Muscle of leg (tissue), 3 donors: ENCODE measurements at regions not wholly inside any gene's neighbourhood (a gene's known extent, or its start where the extent isn't known, plus 50 kb on each side); places are given as distances from the start of the nearest gene placed in this dataset.

Experiments
- DNase-seq: peaks from one replicate; pipeline ENCODE4 v3.0.0; 2013
- H3K27ac ChIP-seq: one replicate; pipeline ENCODE4 v1.5.1; 2013; ENCODE audit warnings: mild to moderate bottlenecking, low read length, control low read depth
- H3K27me3 ChIP-seq: one replicate; pipeline ENCODE4 v1.6.1; 2013; ENCODE audit warnings: low read length; ENCODE audit not compliant: control insufficient read depth, insufficient read depth
- H3K36me3 ChIP-seq: one replicate; pipeline ENCODE4 v1.6.1; 2013; ENCODE audit warnings: low read length; ENCODE audit not compliant: control insufficient read depth, insufficient read depth
- H3K4me1 ChIP-seq: one replicate; pipeline ENCODE4 v1.6.1; 2013; ENCODE audit warnings: low read length; ENCODE audit not compliant: control insufficient read depth, insufficient read depth
- H3K4me3 ChIP-seq: one replicate; pipeline ENCODE4 v1.5.1; 2013; ENCODE audit warnings: low read length, control low read depth
- H3K9me3 ChIP-seq: replicated peaks from 2 replicates; pipeline ENCODE4 v1.6.1; 2013; ENCODE audit warnings: low read depth, low read length; ENCODE audit not compliant: control insufficient read depth
- WGBS: methylation state at CpG from one replicate; pipeline ENCODE4 v1.1.5; 2013; ENCODE audit warnings: missing lambda C conversion rate; ENCODE audit not compliant: insufficient coverage; 5-methylcytosine and 5-hydroxymethylcytosine counted together

DNA sequence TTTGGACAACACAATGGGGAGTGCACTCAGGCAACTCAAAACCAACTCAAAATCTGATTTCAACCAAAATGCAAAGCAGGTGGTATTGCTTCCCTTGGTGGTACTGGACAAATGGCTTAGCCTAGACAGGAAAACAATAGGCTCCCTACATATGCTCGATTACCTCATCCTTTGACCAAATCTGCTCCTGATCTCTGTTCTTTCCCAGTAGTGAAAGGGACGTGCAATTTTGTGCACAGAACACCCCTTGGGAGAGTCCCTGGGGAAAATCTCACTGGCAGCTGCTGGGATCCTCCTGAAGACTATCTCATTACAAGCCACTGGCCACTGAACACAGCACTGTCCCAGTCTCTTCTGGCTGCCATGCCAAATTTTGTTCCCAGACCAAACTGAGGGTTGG is 149.2 kb upstream of the VSTM2A start:
- H3K36me3 ChIP-seq, result no peaks in the 10 kb centered on the region
- WGBS, result 43% methylated on average over 1 of the region's 2 CpGs

GRCh38 chr7:54394834-54395233 is 147.3 kb upstream of the VSTM2A start:
- H3K4me1 ChIP-seq, result no peaks in the 10 kb centered on the region
- H3K27me3 ChIP-seq, result no peaks in the 10 kb centered on the region
- H3K27ac ChIP-seq, result no peak overlapping the region
- no peak overlapping the region for H3K4me3 ChIP-seq
- DNase-seq, result no peak
- no peaks in the 10 kb centered on the region for H3K9me3 ChIP-seq
- 57% methylated on average over 1 of the region's 4 CpGs for WGBS
- no peaks in the 10 kb centered on the region for H3K36me3 ChIP-seq

More for the DNA sequence above, 149.2 kb upstream of the VSTM2A start:
- Histone ChIP-seq H3K4me1 (no peaks in the 10 kb centered on the region), H3K4me3 (no peak overlapping the region), H3K9me3 (peaks cover 2% of the 10 kb centered on the region), H3K27ac (no peak overlapping the region), H3K27me3 (no peaks in the 10 kb centered on the region)
- DNase-seq, result no peak

- WGBS, result 87% methylated on average over 5 of the region's 6 CpGs
- H3K27ac ChIP-seq, result no peak overlapping the region
- DNase-seq, result no peak
These were observed 144.2 kb upstream of the VSTM2A start for GRCh38 chr7:54397836-54398612.

GRCh38 chr7:54398863-54399262 is 143.3 kb upstream of the VSTM2A start:
- Histone ChIP-seq H3K4me1 (no peaks in the 10 kb centered on the region), H3K27me3 (no peaks in the 10 kb centered on the region), H3K27ac (no peak overlapping the region), H3K9me3 (no peaks in the 10 kb centered on the region), H3K36me3 (no peaks in the 10 kb centered on the region), H3K4me3 (no peak overlapping the region)
- WGBS, result 100% methylated on average over 1 of the region's 5 CpGs
- no peak for DNase-seq

More at GRCh38 chr7:54397836-54398612, 144.2 kb upstream of the VSTM2A start:
- Histone ChIP-seq H3K4me1 (no peaks in the 10 kb centered on the region), H3K36me3 (no peaks in the 10 kb centered on the region), H3K9me3 (no peaks in the 10 kb centered on the region), H3K27me3 (no peaks in the 10 kb centered on the region), H3K4me3 (no peak overlapping the region)

- no peak for DNase-seq
- WGBS, result 87% methylated on average over 3 of the region's 3 CpGs
These were observed 132.3 kb upstream of the VSTM2A start for GRCh38 chr7:54409917-54410316.

GRCh38 chr7:54416678-54417077 is 125.5 kb upstream of the VSTM2A start:
- DNase-seq, result no peak
- no peak overlapping the region for H3K4me3 ChIP-seq
- H3K27me3 ChIP-seq, result no peaks in the 10 kb centered on the region
- no peaks in the 10 kb centered on the region for H3K36me3 ChIP-seq
- H3K27ac ChIP-seq, result no peak overlapping the region
- H3K9me3 ChIP-seq, result no peaks in the 10 kb centered on the region
- no CpG with 5 or more reads among the region's 3 CpGs for WGBS
- H3K4me1 ChIP-seq, result no peaks in the 10 kb centered on the region

More at GRCh38 chr7:54409917-54410316, 132.3 kb upstream of the VSTM2A start:
- H3K4me3 ChIP-seq, result no peak overlapping the region
- no peaks in the 10 kb centered on the region for H3K36me3 ChIP-seq
- peaks cover 8% of the 10 kb centered on the region for H3K9me3 ChIP-seq
- H3K27me3 ChIP-seq, result no peaks in the 10 kb centered on the region
- no peak overlapping the region for H3K27ac ChIP-seq
- H3K4me1 ChIP-seq, result no peaks in the 10 kb centered on the region

DNA sequence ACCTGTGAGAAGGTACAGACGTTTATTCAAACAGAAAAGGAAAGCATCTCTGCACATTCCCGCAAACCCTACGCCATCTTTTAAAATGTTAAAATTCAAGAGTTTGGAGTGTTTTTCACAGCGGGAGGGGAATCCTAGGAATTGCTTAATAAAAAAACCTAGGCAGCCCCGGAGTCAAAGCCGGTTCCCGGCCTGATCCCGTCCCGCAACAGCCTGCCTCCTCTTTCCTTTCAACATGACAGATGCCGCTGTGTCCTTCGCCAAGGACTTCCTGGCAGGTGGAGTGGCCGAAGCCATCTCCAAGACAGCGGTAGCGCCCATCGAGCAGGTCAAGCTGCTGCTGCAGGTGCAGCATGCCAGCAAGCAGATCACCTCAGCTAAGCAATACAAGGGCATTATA is 123.0 kb upstream of the VSTM2A start:
- no peak for DNase-seq
- 91% methylated on average over 12 of the region's 15 CpGs for WGBS
- H3K9me3 ChIP-seq, result no peaks in the 10 kb centered on the region
- no peaks in the 10 kb centered on the region for H3K27me3 ChIP-seq
- H3K27ac ChIP-seq, result no peak overlapping the region
- H3K4me1 ChIP-seq, result no peaks in the 10 kb centered on the region
- no peaks in the 10 kb centered on the region for H3K36me3 ChIP-seq
- H3K4me3 ChIP-seq, result no peak overlapping the region

- no peak overlapping the region for H3K27ac ChIP-seq
- no peaks in the 10 kb centered on the region for H3K4me1 ChIP-seq
- no peak overlapping the region for H3K4me3 ChIP-seq
- no peaks in the 10 kb centered on the region for H3K36me3 ChIP-seq
- 100% methylated on average over 1 of the region's 2 CpGs for WGBS
- no peak for DNase-seq
- peaks cover 4% of the 10 kb centered on the region for H3K9me3 ChIP-seq
- H3K27me3 ChIP-seq, result no peaks in the 10 kb centered on the region
These were observed 115.8 kb upstream of the VSTM2A start for GRCh38 chr7:54426406-54426805.

- Histone ChIP-seq H3K27me3 (no peaks in the 10 kb centered on the region), H3K4me3 (no peak overlapping the region), H3K4me1 (no peaks in the 10 kb centered on the region), H3K36me3 (no peaks in the 10 kb centered on the region), H3K27ac (no peak overlapping the region), H3K9me3 (peaks cover 4% of the 10 kb centered on the region)
- no peak for DNase-seq
These were observed 113.1 kb upstream of the VSTM2A start for GRCh38 chr7:54429111-54429510.

GRCh38 chr7:54439391-54439790 is 102.8 kb upstream of the VSTM2A start:
- H3K27me3 ChIP-seq, result no peaks in the 10 kb centered on the region
- 79% methylated on average over 3 of the region's 5 CpGs for WGBS

More at GRCh38 chr7:54439391-54439790, 102.8 kb upstream of the VSTM2A start:
- H3K36me3 ChIP-seq, result no peaks in the 10 kb centered on the region
- no peak overlapping the region for H3K27ac ChIP-seq
- peaks cover 2% of the 10 kb centered on the region for H3K9me3 ChIP-seq
- no peak for DNase-seq
- no peak overlapping the region for H3K4me3 ChIP-seq
- no peaks in the 10 kb centered on the region for H3K4me1 ChIP-seq
